Kidney (tissue), 13 donors: ENCODE measurements at regions not wholly inside any gene's neighbourhood (a gene's known extent, or its start where the extent isn't known, plus 50 kb on each side); places are given as distances from the start of the nearest gene placed in this dataset.
A peak's percentile ranks its signal among the peaks of the same experiment; 100 is the strongest.

Source experiments
- DNase-seq, 5 donors: peaks; one replicate each; pipeline ENCODE4 v3.0.0-alpha.2; 2013 to 2020
- FAIRE-seq: peaks from 2 replicates; lab custom pipeline; 2012; peaks lifted over from hg19 to GRCh38; lab: Jason Lieb, UNC
- H3K27ac ChIP-seq, 2 donors: one replicate each; pipeline ENCODE4 v1.7.0; 2013; ENCODE audit warnings: low read depth in 2 of 2, low read length in 2 of 2, inconsistent platforms in 1 of 2
- H3K27me3 ChIP-seq: one replicate; pipeline ENCODE4 v1.7.1; 2013; ENCODE audit warnings: low read length, inconsistent platforms; ENCODE audit not compliant: control insufficient read depth, insufficient read depth
- H3K36me3 ChIP-seq, 3 donors: one replicate each; pipeline versions ENCODE4 v1.7.0 to v1.7.1; 2013; ENCODE audit warnings: low read length in 3 of 3, control low read depth in 1 of 3, inconsistent platforms in 1 of 3; ENCODE audit not compliant: insufficient read depth in 3 of 3, control insufficient read depth in 2 of 3
- H3K4me1 ChIP-seq, 3 donors: one replicate each; pipeline versions ENCODE4 v1.7.0 to v1.7.1; 2013; ENCODE audit warnings: low read length in 3 of 3, inconsistent platforms in 1 of 3, low read depth in 1 of 3; ENCODE audit not compliant: control insufficient read depth in 2 of 3, insufficient read depth in 2 of 3
- H3K4me3 ChIP-seq, 3 donors: one replicate each; pipeline versions ENCODE4 v1.7.0 to v1.8.1; 2013; ENCODE audit warnings: low read length in 3 of 3, control low read depth in 1 of 3, inconsistent platforms in 1 of 3
- H3K9ac ChIP-seq, 3 donors: one replicate each; pipeline versions ENCODE4 v1.7.0 to v1.7.1; 2013; ENCODE audit warnings: low read length in 3 of 3, control low read depth in 1 of 3, inconsistent platforms in 1 of 3
- H3K9me3 ChIP-seq, 3 donors: one replicate each; pipeline versions ENCODE4 v1.7.0 to v1.7.1; 2013; ENCODE audit warnings: low read length in 3 of 3, control low read depth in 1 of 3, inconsistent platforms in 1 of 3; ENCODE audit not compliant: control insufficient read depth in 2 of 3, insufficient read depth in 1 of 3
- CTCF ChIP-seq: IDR thresholded peaks from 3 replicates; pipeline ENCODE4 v1.5.1; 2012; ENCODE audit warnings: mild to moderate bottlenecking, moderate library complexity, borderline replicate concordance; ENCODE audit not compliant: insufficient read depth; ENCODE audit errors: extremely low read depth
- intact Hi-C: fragments of 100-400 bp; cut with DNase I; formaldehyde crosslinking; loops from one replicate; pipeline ENCODE4 v1.11.1; 2022
- donor health status: control.
- donor health status: control.
- donor health status: control.
- donor health status: control.
- donor health status: control.
- donor health status: DM: yes; HTN: yes; CAD: no.
- donor health status: Normal renal cell carcinoma (clear cell type).

- H3K9ac ChIP-seq = no peak overlapping the region
- no peak for TF ChIP-seq CTCF
- no peaks in the 10 kb centered on the region for H3K36me3 ChIP-seq
- FAIRE-seq (no peak), DNase-seq (no peak)
- intact Hi-C loops = no loop called here
- H3K4me1 ChIP-seq = peaks cover 0 to 4% (median under 1%) of the 10 kb centered on the region in 3 donors
- no peaks in the 10 kb centered on the region for H3K27me3 ChIP-seq
- H3K9me3 ChIP-seq = peaks cover 0 to 6% (median 0%) of the 10 kb centered on the region in 3 donors
- no peak overlapping the region for H3K27ac ChIP-seq
- H3K4me3 ChIP-seq = no peak overlapping the region
These were observed 131.1 kb upstream of the NBEA start for GRCh38 chr13:34810996-34811395.

- no peaks in the 10 kb centered on the region for H3K27me3 ChIP-seq
- FAIRE-seq (no peak), DNase-seq (no peak)
- H3K36me3 ChIP-seq = no peaks in the 10 kb centered on the region
- H3K9ac ChIP-seq = no peak overlapping the region
- no peak overlapping the region for H3K27ac ChIP-seq
- no peak overlapping the region for H3K4me3 ChIP-seq
- peaks cover 5 to 12% (median 10%) of the 10 kb centered on the region in 3 donors for H3K4me1 ChIP-seq
- intact Hi-C loops = no loop called here
- peaks cover 0 to 6% (median 0%) of the 10 kb centered on the region in 3 donors for H3K9me3 ChIP-seq
- no peak for TF ChIP-seq CTCF
These were observed 126.5 kb upstream of the NBEA start for GRCh38 chr13:34815526-34815925.

- peak in 2 of 5 donors; percentile 34 to 79 for DNase-seq
- Histone ChIP-seq H3K4me1 (peaks cover 5 to 12% (median 10%) of the 10 kb centered on the region in 3 donors), H3K9me3 (peaks cover 0 to 6% (median 0%) of the 10 kb centered on the region in 3 donors), H3K9ac (no peak overlapping the region), H3K27ac (no peak overlapping the region), H3K27me3 (no peaks in the 10 kb centered on the region), H3K36me3 (no peaks in the 10 kb centered on the region), H3K4me3 (no peak overlapping the region)
- intact Hi-C loops = no loop called here
- FAIRE-seq = no peak
- no peak for TF ChIP-seq CTCF
These were observed 125.7 kb upstream of the NBEA start for GRCh38 chr13:34816245-34816884.
